WERI-Rb-1 (cell line): ENCODE measurements at regions not wholly inside any gene's neighbourhood (a gene's known extent, or its start where the extent isn't known, plus 50 kb on each side); places are given as distances from the start of the nearest gene placed in this dataset.

ENCODE experiments used
- DNase-seq: peaks from one replicate; pipeline ENCODE4 v3.0.0-alpha.2; 2020
- H3K27ac ChIP-seq: fragments of 250-450 bp; sonication (Bioruptor Pico); 2 replicates; pipeline ENCODE4 v1.5.1; 2020; ENCODE audit warnings: mild to moderate bottlenecking, moderate library complexity
- H3K27me3 ChIP-seq: fragments of 250-450 bp; sonication (Bioruptor Pico); 2 replicates; pipeline ENCODE4 v1.5.1; 2021; ENCODE audit warnings: mild to moderate bottlenecking, low read depth, moderate library complexity; ENCODE audit not compliant: insufficient read depth, severe bottlenecking
- H3K36me3 ChIP-seq: fragments of 250-450 bp; sonication (Bioruptor Pico); 2 replicates; pipeline ENCODE4 v1.5.1; 2020; ENCODE audit warnings: mild to moderate bottlenecking, moderate library complexity
- H3K4me3 ChIP-seq: 2 replicates; pipeline ENCODE4 v1.5.1; 2011; ENCODE audit warnings: low read depth, mild to moderate bottlenecking, control low read depth, low read length
- H3K9me3 ChIP-seq: fragments of 250-450 bp; sonication (Bioruptor Pico); 2 replicates; pipeline ENCODE4 v1.5.1; 2021; ENCODE audit warnings: mild to moderate bottlenecking, moderate library complexity; ENCODE audit not compliant: severe bottlenecking
- TF ChIP-seq, protein P1 (sequence below): IDR thresholded peaks from 2 replicates; pipeline ENCODE4 v1.5.1; 2011; ENCODE audit warnings: low read depth, mild to moderate bottlenecking, control low read depth, inconsistent platforms, low read length

DNA sequence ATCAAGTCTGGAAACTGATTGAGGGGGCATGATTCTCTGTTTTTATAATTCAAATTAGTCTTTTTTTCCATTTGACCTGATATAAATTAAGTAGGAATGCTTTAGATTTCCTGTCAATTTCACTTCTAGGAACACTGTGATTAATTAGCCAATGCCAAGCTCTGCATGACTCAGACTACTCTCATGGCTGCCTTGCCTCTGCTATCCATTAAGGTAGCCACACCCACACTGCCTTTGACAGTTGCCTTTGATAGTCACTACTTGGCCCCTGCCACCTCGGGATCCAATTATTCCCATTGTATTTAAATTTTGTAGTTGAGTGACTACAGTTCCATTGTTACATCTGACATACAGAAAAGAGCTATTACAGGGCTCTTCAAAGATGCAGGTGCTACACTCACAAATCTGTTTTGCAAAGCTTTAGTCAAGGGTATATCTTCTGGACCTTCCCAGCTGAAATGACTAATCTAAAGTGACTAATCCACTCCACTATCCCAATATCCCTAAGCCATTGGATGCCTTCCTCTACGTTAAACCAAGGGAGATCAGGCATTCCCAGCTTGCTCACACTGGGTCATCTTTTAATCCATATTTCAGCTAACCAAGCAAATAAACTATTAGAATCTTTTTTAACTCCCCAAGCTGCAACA is 1193.1 kb upstream of the MIR17HG start:
- H3K27me3 ChIP-seq: no peaks in the 10 kb centered on the region
- TF ChIP-seq, protein P1, sequence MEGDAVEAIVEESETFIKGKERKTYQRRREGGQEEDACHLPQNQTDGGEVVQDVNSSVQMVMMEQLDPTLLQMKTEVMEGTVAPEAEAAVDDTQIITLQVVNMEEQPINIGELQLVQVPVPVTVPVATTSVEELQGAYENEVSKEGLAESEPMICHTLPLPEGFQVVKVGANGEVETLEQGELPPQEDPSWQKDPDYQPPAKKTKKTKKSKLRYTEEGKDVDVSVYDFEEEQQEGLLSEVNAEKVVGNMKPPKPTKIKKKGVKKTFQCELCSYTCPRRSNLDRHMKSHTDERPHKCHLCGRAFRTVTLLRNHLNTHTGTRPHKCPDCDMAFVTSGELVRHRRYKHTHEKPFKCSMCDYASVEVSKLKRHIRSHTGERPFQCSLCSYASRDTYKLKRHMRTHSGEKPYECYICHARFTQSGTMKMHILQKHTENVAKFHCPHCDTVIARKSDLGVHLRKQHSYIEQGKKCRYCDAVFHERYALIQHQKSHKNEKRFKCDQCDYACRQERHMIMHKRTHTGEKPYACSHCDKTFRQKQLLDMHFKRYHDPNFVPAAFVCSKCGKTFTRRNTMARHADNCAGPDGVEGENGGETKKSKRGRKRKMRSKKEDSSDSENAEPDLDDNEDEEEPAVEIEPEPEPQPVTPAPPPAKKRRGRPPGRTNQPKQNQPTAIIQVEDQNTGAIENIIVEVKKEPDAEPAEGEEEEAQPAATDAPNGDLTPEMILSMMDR: no peak
- H3K36me3 ChIP-seq: no peaks in the 10 kb centered on the region
- H3K4me3 ChIP-seq: no peak overlapping the region
- no peak overlapping the region for H3K27ac ChIP-seq
- DNase-seq: no peak
- peaks cover 3% of the 10 kb centered on the region for H3K9me3 ChIP-seq

GRCh38 chr13:90156390-90156789 is 1191.1 kb upstream of the MIR17HG start:
- Histone ChIP-seq H3K27ac (no peak overlapping the region), H3K9me3 (peaks cover 3% of the 10 kb centered on the region), H3K36me3 (no peaks in the 10 kb centered on the region), H3K27me3 (no peaks in the 10 kb centered on the region), H3K4me3 (no peak overlapping the region)
- TF ChIP-seq, protein P1: no peak
- no peak for DNase-seq

- H3K36me3 ChIP-seq: no peaks in the 10 kb centered on the region
- no peaks in the 10 kb centered on the region for H3K27me3 ChIP-seq
- H3K4me3 ChIP-seq: no peak overlapping the region
- DNase-seq: no peak
- TF ChIP-seq, protein P1: no peak
- no peaks in the 10 kb centered on the region for H3K9me3 ChIP-seq
- no peak overlapping the region for H3K27ac ChIP-seq
Observed at GRCh38 chr13:90168953-90169352, 1178.5 kb upstream of the MIR17HG start.

GRCh38 chr13:90170208-90170607 is 1177.3 kb upstream of the MIR17HG start:
- no peak overlapping the region for H3K27ac ChIP-seq
- TF ChIP-seq, protein P1: no peak
- H3K36me3 ChIP-seq: no peaks in the 10 kb centered on the region
- no peaks in the 10 kb centered on the region for H3K9me3 ChIP-seq
- no peaks in the 10 kb centered on the region for H3K27me3 ChIP-seq
- H3K4me3 ChIP-seq: no peak overlapping the region
- no peak for DNase-seq

- TF ChIP-seq, protein P1: no peak
- no peaks in the 10 kb centered on the region for H3K36me3 ChIP-seq
- no peak overlapping the region for H3K27ac ChIP-seq
- no peaks in the 10 kb centered on the region for H3K9me3 ChIP-seq
- H3K4me3 ChIP-seq: no peak overlapping the region
- H3K27me3 ChIP-seq: no peaks in the 10 kb centered on the region
- DNase-seq: no peak
Observed at GRCh38 chr13:90171649-90172048, 1175.8 kb upstream of the MIR17HG start.

DNA sequence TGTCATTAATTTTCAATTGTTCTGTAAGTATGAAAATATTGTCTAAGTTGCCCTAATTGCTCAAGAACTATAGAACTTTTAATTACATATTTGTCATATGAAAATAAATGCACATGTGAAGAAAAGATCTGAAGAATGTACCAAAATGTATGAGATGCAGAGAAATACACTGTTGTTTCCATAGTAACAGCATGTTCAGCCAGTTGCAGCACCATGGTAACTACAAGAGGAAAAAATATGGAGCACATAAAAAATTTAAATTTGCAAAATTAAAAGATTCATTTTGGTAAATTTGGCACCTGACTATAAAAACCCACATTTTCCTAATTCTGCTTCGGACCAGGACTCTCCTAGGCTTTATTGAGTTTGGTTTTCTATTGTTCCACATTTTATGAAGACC is 1170.0 kb upstream of the MIR17HG start:
- DNase-seq: no peak
- no peaks in the 10 kb centered on the region for H3K27me3 ChIP-seq
- no peaks in the 10 kb centered on the region for H3K9me3 ChIP-seq
- H3K4me3 ChIP-seq: no peak overlapping the region
- no peaks in the 10 kb centered on the region for H3K36me3 ChIP-seq
- TF ChIP-seq, protein P1: no peak
- H3K27ac ChIP-seq: no peak overlapping the region
